ENCODE measurements at regions not wholly inside any gene's neighbourhood (a gene's known extent, or its start where the extent isn't known, plus 50 kb on each side); places are given as distances from the start of the nearest gene placed in this dataset.

DNA sequence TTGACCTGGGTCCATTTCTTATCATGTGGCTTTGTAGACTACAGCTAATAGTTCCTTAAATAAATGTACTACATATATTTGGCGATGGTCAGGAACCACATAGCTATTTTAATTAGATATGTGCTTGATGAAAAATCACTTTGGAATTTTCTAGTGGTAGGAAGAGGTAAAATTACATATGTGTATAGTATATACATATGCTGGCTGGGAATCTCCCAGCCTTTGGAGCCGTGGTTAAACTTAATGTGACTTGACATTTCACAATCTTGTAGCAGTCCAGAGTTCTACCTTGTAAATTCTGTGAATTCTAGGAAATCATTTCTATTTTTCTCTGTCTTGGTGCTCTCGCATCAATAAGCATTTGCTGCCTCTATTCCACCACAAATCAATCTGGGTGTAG, 565.0 kb downstream of the DMRTA1 start:
- TF ChIP-seq, protein P1, sequence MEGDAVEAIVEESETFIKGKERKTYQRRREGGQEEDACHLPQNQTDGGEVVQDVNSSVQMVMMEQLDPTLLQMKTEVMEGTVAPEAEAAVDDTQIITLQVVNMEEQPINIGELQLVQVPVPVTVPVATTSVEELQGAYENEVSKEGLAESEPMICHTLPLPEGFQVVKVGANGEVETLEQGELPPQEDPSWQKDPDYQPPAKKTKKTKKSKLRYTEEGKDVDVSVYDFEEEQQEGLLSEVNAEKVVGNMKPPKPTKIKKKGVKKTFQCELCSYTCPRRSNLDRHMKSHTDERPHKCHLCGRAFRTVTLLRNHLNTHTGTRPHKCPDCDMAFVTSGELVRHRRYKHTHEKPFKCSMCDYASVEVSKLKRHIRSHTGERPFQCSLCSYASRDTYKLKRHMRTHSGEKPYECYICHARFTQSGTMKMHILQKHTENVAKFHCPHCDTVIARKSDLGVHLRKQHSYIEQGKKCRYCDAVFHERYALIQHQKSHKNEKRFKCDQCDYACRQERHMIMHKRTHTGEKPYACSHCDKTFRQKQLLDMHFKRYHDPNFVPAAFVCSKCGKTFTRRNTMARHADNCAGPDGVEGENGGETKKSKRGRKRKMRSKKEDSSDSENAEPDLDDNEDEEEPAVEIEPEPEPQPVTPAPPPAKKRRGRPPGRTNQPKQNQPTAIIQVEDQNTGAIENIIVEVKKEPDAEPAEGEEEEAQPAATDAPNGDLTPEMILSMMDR (IDR thresholded peaks at IDR 0.05; ENCODE audit: low read depth, low read length, poor library complexity, severe bottlenecking), result no peak
- TF ChIP-seq EZH2phosphoT487 (IDR thresholded peaks at IDR 0.05; ENCODE audit: borderline replicate concordance, low read length), result no peak

Measured in DOHH2 (cell line).